WTC11 (cell line): ENCODE measurements at regions not wholly inside any gene's neighbourhood (a gene's known extent, or its start where the extent isn't known, plus 50 kb on each side); places are given as distances from the start of the nearest gene placed in this dataset.

Experiments
- ATAC-seq: fragments of 200-7000 bp; cut with Tn5 transposase; 2 replicates; pipeline ENCODE4 v1.10.0; 2021; ENCODE audit warnings: mild to moderate bottlenecking, moderate library complexity
- CTCF ChIA-PET: fragments of 300-600 bp; sonication (Branson Sonifier 250); formaldehyde crosslinking; loops from one replicate; lab custom pipeline; 2021; ENCODE audit warnings: antibody characterized with exemption; lab: Charles Lee
- POLR2A ChIA-PET: fragments of 350-600 bp; sonication (Branson Sonifier 250); formaldehyde crosslinking; loops from one replicate; lab custom pipeline; 2021; ENCODE audit warnings: antibody characterized with exemption; lab: Charles Lee
- DNase-seq: peaks from one replicate; pipeline ENCODE4 v3.0.0; 2021; ENCODE audit warnings: low spot score
- H3K27ac Mint-ChIP-seq: 2 replicates; pipeline ENCODE4 v1.8.0; 2021; ENCODE audit warnings: mixed read lengths
- H3K27me3 Mint-ChIP-seq: 2 replicates; pipeline ENCODE4 v1.8.0; 2021; ENCODE audit warnings: low read depth, mild to moderate bottlenecking, moderate library complexity, mixed read lengths
- H3K36me3 Mint-ChIP-seq: 2 replicates; pipeline ENCODE4 v1.8.0; 2021; ENCODE audit warnings: mixed read lengths
- H3K4me1 Mint-ChIP-seq: 2 replicates; pipeline ENCODE4 v1.8.0; 2022; ENCODE audit warnings: mixed read lengths
- H3K4me3 Mint-ChIP-seq: 2 replicates; pipeline ENCODE4 v1.8.0; 2021; ENCODE audit warnings: mild to moderate bottlenecking, moderate library complexity, mixed read lengths
- H3K9me3 Mint-ChIP-seq: 2 replicates; pipeline ENCODE4 v1.8.0; 2021; ENCODE audit warnings: mixed read lengths
- ATF2 ChIP-seq: sonication (generic); formaldehyde crosslinking; IDR thresholded peaks from 2 replicates; pipeline ENCODE4 v1.8.1; 2022; ENCODE audit warnings: low read depth, missing genetic modification reagents, borderline replicate concordance
- E2F4 ChIP-seq: sonication (generic); formaldehyde crosslinking; IDR thresholded peaks from 2 replicates; pipeline ENCODE4 v1.8.1; 2022; ENCODE audit warnings: low read depth, mild to moderate bottlenecking, moderate library complexity, missing genetic modification reagents, borderline replicate concordance
- FOXK1 ChIP-seq: sonication (generic); formaldehyde crosslinking; IDR thresholded peaks from 2 replicates; pipeline ENCODE4 v1.8.0; 2022; ENCODE audit warnings: mild to moderate bottlenecking, moderate library complexity, missing genetic modification reagents
- MXD4 ChIP-seq: fragments of 250-450 bp; sonication (Bioruptor Pico); IDR thresholded peaks from 2 replicates; pipeline ENCODE4 v1.8.0; 2021; ENCODE audit warnings: mild to moderate bottlenecking, moderate library complexity, borderline replicate concordance
- NFATC4 ChIP-seq: fragments of 250-450 bp; sonication (Bioruptor Pico); IDR thresholded peaks from 2 replicates; pipeline ENCODE4 v1.9.0; 2021; ENCODE audit warnings: mild to moderate bottlenecking
- NFE2L1 ChIP-seq: sonication (generic); formaldehyde crosslinking; IDR thresholded peaks from 2 replicates; pipeline ENCODE4 v1.8.1; 2023; ENCODE audit warnings: missing genetic modification reagents
- OVOL2 ChIP-seq: fragments of 250-450 bp; sonication (Bioruptor Pico); IDR thresholded peaks from 2 replicates; pipeline ENCODE4 v1.9.0; 2021; ENCODE audit warnings: mild to moderate bottlenecking, borderline replicate concordance
- TEAD1 ChIP-seq: sonication (generic); formaldehyde crosslinking; IDR thresholded peaks from 2 replicates; pipeline ENCODE4 v1.8.0; 2022; ENCODE audit warnings: mild to moderate bottlenecking, missing genetic modification reagents
- ZNF232 ChIP-seq: sonication (generic); formaldehyde crosslinking; IDR thresholded peaks from 2 replicates; pipeline ENCODE4 v1.8.0; 2022; ENCODE audit warnings: mild to moderate bottlenecking, missing genetic modification reagents
- ZNF396 ChIP-seq: fragments of 250-450 bp; sonication (Bioruptor Pico); IDR thresholded peaks from 2 replicates; pipeline ENCODE4 v1.8.0; 2021; ENCODE audit warnings: mild to moderate bottlenecking, moderate library complexity, borderline replicate concordance
- ZNF416 ChIP-seq: fragments of 250-450 bp; sonication (Bioruptor Pico); IDR thresholded peaks from 2 replicates; pipeline ENCODE4 v1.9.0; 2021; ENCODE audit warnings: mild to moderate bottlenecking, inconsistent platforms
- ZNF532 ChIP-seq: fragments of 250-450 bp; sonication (Bioruptor Pico); IDR thresholded peaks from 2 replicates; pipeline ENCODE4 v1.9.0; 2021; ENCODE audit warnings: mild to moderate bottlenecking, borderline replicate concordance
- TF ChIP-seq, protein P1 (sequence below): sonication (generic); formaldehyde crosslinking; IDR thresholded peaks from 2 replicates; pipeline ENCODE4 v1.8.1; 2023; ENCODE audit warnings: mild to moderate bottlenecking, missing genetic modification reagents, borderline replicate concordance

- Mint-ChIP-seq H3K4me1 (no peaks in the 10 kb centered on the region), H3K27me3 (no peaks in the 10 kb centered on the region), H3K4me3 (no peak overlapping the region), H3K27ac (no peak overlapping the region), H3K9me3 (peaks cover 9% of the 10 kb centered on the region; the same call in 1 of the 2 replicates), H3K36me3 (no peaks in the 10 kb centered on the region)
- ChIA-PET POLR2A (no interaction called here), CTCF (no interaction called here)
- ATAC-seq, result no peak
- TF ChIP-seq NFE2L1 (no peak), OVOL2 (no peak), ZNF396 (CRISPR knock-in tag) (no peak), ZNF416 (CRISPR knock-in tag) (no peak)
- DNase-seq, result no peak
These were observed 54.5 kb upstream of the SMIM15 start for GRCh38 chr5:61216741-61217140.

GRCh38 chr5:61217214-61217613 lies 54.9 kb upstream of the SMIM15 start:
- H3K36me3 Mint-ChIP-seq, result no peaks in the 10 kb centered on the region
- POLR2A ChIA-PET, result no interaction called here
- ATAC-seq (no peak), DNase-seq (no peak)
- CTCF ChIA-PET, result no interaction called here
- no peaks in the 10 kb centered on the region for H3K4me1 Mint-ChIP-seq
- H3K4me3 Mint-ChIP-seq, result no peak overlapping the region
- H3K9me3 Mint-ChIP-seq, result peaks cover 11% of the 10 kb centered on the region; the same call in 1 of the 2 replicates
- no peaks in the 10 kb centered on the region for H3K27me3 Mint-ChIP-seq
- TF ChIP-seq TEAD1 (CRISPR knock-in tag) (no peak), NFATC4 (CRISPR knock-in tag) (no peak), FOXK1 (CRISPR knock-in tag) (no peak), MXD4 (no peak), ATF2 (CRISPR knock-in tag) (no peak), ZNF532 (CRISPR knock-in tag) (no peak), ZNF232 (CRISPR knock-in tag) (no peak), E2F4 (CRISPR knock-in tag) (no peak)
- TF ChIP-seq, protein P1, sequence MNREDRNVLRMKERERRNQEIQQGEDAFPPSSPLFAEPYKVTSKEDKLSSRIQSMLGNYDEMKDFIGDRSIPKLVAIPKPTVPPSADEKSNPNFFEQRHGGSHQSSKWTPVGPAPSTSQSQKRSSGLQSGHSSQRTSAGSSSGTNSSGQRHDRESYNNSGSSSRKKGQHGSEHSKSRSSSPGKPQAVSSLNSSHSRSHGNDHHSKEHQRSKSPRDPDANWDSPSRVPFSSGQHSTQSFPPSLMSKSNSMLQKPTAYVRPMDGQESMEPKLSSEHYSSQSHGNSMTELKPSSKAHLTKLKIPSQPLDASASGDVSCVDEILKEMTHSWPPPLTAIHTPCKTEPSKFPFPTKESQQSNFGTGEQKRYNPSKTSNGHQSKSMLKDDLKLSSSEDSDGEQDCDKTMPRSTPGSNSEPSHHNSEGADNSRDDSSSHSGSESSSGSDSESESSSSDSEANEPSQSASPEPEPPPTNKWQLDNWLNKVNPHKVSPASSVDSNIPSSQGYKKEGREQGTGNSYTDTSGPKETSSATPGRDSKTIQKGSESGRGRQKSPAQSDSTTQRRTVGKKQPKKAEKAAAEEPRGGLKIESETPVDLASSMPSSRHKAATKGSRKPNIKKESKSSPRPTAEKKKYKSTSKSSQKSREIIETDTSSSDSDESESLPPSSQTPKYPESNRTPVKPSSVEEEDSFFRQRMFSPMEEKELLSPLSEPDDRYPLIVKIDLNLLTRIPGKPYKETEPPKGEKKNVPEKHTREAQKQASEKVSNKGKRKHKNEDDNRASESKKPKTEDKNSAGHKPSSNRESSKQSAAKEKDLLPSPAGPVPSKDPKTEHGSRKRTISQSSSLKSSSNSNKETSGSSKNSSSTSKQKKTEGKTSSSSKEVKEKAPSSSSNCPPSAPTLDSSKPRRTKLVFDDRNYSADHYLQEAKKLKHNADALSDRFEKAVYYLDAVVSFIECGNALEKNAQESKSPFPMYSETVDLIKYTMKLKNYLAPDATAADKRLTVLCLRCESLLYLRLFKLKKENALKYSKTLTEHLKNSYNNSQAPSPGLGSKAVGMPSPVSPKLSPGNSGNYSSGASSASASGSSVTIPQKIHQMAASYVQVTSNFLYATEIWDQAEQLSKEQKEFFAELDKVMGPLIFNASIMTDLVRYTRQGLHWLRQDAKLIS (CRISPR knock-in tag), result no peak
- no peak overlapping the region for H3K27ac Mint-ChIP-seq
